Left ventricle myocardium superior (tissue), 1 donor: ENCODE measurements at regions not wholly inside any gene's neighbourhood (a gene's known extent, or its start where the extent isn't known, plus 50 kb on each side); places are given as distances from the start of the nearest gene placed in this dataset.

Experiments used
- ATAC-seq: fragments of 200-7000 bp; cut with Tn5 transposase; one replicate; pipeline ENCODE4 v1.9.1; 2020; ENCODE audit warnings: mild to moderate bottlenecking, moderate library complexity
- DNase-seq: peaks from one replicate; pipeline ENCODE4 v3.0.0-alpha.2; 2020
- intact Hi-C: fragments of 100-400 bp; cut with micrococcal nuclease; formaldehyde crosslinking; loops from one replicate; pipeline ENCODE4 v1.11.0; 2022
- donor health status: DM: no; HTN: yes; CAD: no; lungs with severe emphysema.

- intact Hi-C loops: no loop called here
- ATAC-seq (peak; percentile 57), DNase-seq (no peak)
These were observed 98.9 kb upstream of the GLS start for GRCh38 chr2:190781604-190782198.

- DNase-seq: no peak
- intact Hi-C loops: no loop called here
These were observed 98.4 kb upstream of the GLS start for GRCh38 chr2:190782264-190782663.

GRCh38 chr2:190783513-190784263 is 96.9 kb upstream of the GLS start:
- DNase-seq: no peak
- ATAC-seq: no peak
- intact Hi-C loops: no loop called here

More at GRCh38 chr2:190782264-190782663, 98.4 kb upstream of the GLS start:
- ATAC-seq: no peak

GRCh38 chr2:190785334-190785733 is 95.3 kb upstream of the GLS start:
- ATAC-seq: no peak
- no peak for DNase-seq
- intact Hi-C loops: no loop called here

GRCh38 chr2:190786404-190787166 is 94.0 kb upstream of the GLS start:
- no peak for ATAC-seq
- intact Hi-C loops: no loop called here
- DNase-seq: no peak

- intact Hi-C loops: no loop called here
These were observed 92.8 kb upstream of the GLS start for GRCh38 chr2:190787743-190788235.

GRCh38 chr2:190789074-190790004 is 91.3 kb upstream of the GLS start:
- ATAC-seq (no peak), DNase-seq (no peak)
- intact Hi-C loops: no loop called here

More at GRCh38 chr2:190787743-190788235, 92.8 kb upstream of the GLS start:
- DNase-seq: no peak
- ATAC-seq: no peak

- DNase-seq (peak; percentile 31), ATAC-seq (peak; percentile 77)
- intact Hi-C loops: no loop called here
These were observed 89.2 kb upstream of the GLS start for GRCh38 chr2:190791347-190791975.

- intact Hi-C loops: no loop called here
- DNase-seq (no peak), ATAC-seq (no peak)
These were observed 88.5 kb upstream of the GLS start for GRCh38 chr2:190791976-190792575.

GRCh38 chr2:190792956-190793888 is 87.4 kb upstream of the GLS start:
- intact Hi-C loops: no loop called here
- DNase-seq (no peak), ATAC-seq (no peak)

GRCh38 chr2:190794377-190794776 is 86.2 kb upstream of the GLS start:
- no peak for DNase-seq
- ATAC-seq: no peak
- intact Hi-C loops: no loop called here

- no peak for ATAC-seq
- intact Hi-C loops: no loop called here
- DNase-seq: no peak
These were observed 85.8 kb upstream of the GLS start for GRCh38 chr2:190794790-190795189.

- DNase-seq: no peak
- intact Hi-C loops: no loop called here
- no peak for ATAC-seq
These were observed 84.9 kb upstream of the GLS start for GRCh38 chr2:190795686-190796085.

GRCh38 chr2:190799999-190800398 is 80.6 kb upstream of the GLS start:
- ATAC-seq: no peak
- intact Hi-C loops: no loop called here

GRCh38 chr2:190800528-190800927 is 80.1 kb upstream of the GLS start:
- DNase-seq (no peak), ATAC-seq (no peak)
- intact Hi-C loops: no loop called here

More at GRCh38 chr2:190799999-190800398, 80.6 kb upstream of the GLS start:
- no peak for DNase-seq

GRCh38 chr2:190802129-190802528 is 78.5 kb upstream of the GLS start:
- intact Hi-C loops: no loop called here
- no peak for ATAC-seq
- DNase-seq: no peak

- ATAC-seq: no peak
- intact Hi-C loops: no loop called here
- DNase-seq: no peak
These were observed 77.9 kb upstream of the GLS start for GRCh38 chr2:190802626-190803209.
